NCI-H82 treated with DMSO at 0.1 percent for 48 hours (cell line): ENCODE measurements at regions not wholly inside any gene's neighbourhood (a gene's known extent, or its start where the extent isn't known, plus 50 kb on each side); places are given as distances from the start of the nearest gene placed in this dataset.
A peak's percentile ranks its signal among the peaks of the same experiment; 100 is the strongest.
"Not testable (repeated sequence)": the region's sequence is repeated elsewhere in the genome, so short reads cannot be mapped to it uniquely, and the experiment has no call there.

ENCODE experiments used
- DNase-seq: peaks from one replicate; lab custom pipeline; 2025; ENCODE audit not compliant: unreplicated experiment; lab: John Stamatoyannopoulos, UW

DNA sequence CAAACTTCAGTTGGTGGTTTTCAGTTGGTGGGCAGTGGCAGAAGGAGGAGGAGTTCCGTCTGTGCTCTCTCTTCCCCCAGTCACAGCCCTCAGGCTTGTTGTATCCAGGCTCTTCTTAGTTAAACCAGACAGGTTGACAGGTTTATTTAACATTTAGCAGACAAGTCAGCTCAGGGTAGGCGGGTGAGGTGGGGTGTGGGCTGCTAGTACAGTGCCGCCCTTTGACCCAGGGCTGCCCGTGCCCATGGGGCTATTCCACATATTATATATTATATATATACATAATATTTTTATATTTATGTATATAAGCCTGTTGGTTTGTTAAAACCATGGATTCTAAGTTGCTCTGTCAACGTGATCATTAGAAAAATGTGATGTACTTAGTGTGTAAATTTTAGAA is 1740.6 kb upstream of the DEFB115 start:
- not testable (repeated sequence) for DNase-seq

- DNase-seq = not testable (repeated sequence)
These were observed 1737.7 kb upstream of the DEFB115 start for GRCh38 chr20:29519610-29520241.

- DNase-seq = peak; percentile 1
These were observed 1723.8 kb upstream of the DEFB115 start for GRCh38 chr20:29533566-29534177.

DNA sequence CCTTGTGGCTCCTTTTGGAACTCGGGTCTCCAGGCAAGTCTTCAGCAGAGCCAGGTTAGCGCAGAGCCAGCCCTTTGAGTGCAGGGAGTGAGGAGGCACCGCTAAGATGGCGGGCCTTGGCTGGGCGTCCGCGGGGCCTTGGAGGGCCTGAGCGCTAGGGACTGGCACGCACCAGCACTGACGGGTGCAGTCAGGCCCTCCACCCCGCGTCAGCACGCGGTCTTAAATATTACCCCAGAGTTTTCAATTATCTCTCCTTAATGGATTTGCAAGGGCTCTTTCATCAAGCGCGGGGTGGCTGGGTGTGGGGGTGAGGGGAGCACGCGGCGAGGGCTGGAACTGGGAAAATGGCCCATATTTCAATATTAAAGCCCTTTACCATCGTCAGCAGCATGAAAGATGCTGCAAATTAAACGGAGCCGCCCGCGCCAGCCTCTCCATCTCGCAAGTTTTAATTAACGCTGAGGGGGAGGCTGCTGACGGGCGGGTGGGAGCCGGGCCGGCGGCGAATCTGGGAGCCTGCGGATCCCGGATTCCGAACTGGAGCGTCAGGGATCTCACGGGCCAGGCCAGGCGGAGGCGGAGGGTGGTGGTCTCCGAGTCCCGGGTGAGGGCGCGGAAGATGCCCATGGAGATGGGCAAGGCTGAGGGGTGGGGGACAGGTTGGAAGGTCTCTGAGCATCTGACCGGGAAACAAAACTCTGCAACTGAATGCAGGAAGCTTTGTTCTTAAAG is 1690.4 kb upstream of the DEFB115 start:
- not testable (repeated sequence) for DNase-seq

GRCh38 chr20:29567671-29568070 is 1689.8 kb upstream of the DEFB115 start:
- not testable (repeated sequence) for DNase-seq

DNA sequence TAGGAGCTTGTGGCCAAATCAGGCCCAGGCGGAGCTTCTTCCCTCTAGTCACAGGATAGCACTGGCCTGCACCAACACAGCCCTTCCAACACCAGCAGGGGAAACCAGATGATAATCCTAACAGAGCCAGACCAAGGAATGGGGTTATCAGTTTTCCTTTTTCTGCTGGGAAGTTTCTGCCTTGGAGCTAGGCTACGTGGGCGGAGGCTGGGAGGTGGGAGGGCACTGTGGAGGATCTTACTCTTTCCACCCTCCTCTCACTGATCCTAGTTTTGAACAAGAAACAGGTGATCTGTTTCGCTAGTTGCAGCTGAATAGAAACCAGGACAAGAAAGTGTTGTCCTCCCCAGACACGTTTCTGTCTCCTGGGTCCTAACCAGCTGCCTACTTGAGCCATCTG is 1687.3 kb upstream of the DEFB115 start:
- not testable (repeated sequence) for DNase-seq

DNA sequence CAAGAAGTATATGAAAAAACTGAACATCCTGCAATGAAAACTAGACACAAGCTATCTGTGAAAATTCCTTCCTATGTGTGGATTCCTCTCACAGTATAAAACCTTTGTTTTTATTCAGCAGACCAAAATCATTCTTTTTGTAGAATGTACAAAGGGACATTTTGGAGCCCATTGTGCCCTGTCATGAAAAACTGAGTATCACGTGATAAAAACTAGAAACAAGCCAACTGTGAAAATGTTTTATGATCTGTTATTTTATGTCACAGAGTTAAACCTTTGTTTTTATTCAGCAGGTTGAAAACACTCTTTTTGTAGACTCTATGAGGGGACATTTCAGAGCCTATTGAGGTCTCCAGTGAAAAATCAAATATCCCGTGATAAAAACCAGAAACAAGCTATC is 1667.9 kb upstream of the DEFB115 start:
- not testable (repeated sequence) for DNase-seq

GRCh38 chr20:29604163-29604562 is 1653.3 kb upstream of the DEFB115 start:
- DNase-seq = not testable (repeated sequence)

GRCh38 chr20:29606171-29606570 is 1651.3 kb upstream of the DEFB115 start:
- not testable (repeated sequence) for DNase-seq

GRCh38 chr20:29629395-29629794 is 1628.1 kb upstream of the DEFB115 start:
- not testable (repeated sequence) for DNase-seq
